GM23338 (cell line): ENCODE measurements at regions not wholly inside any gene's neighbourhood (a gene's known extent, or its start where the extent isn't known, plus 50 kb on each side); places are given as distances from the start of the nearest gene placed in this dataset.

Experiments used
- ATAC-seq: fragments of 200-7000 bp; cut with Tn5 transposase; 3 replicates; pipeline ENCODE4 v1.9.1; 2020
- DNase-seq: peaks from one replicate; pipeline ENCODE4 v3.0.0-alpha.2; 2015; ENCODE audit warnings: low spot score
- H2AFZ ChIP-seq: fragments of 200-600 bp; sonication (generic); 2 replicates; pipeline ENCODE4 v1.8.0; 2016; ENCODE audit warnings: antibody characterized with exemption, mild to moderate bottlenecking, moderate library complexity
- H3F3A ChIP-seq: fragments of 200-600 bp; sonication (generic); replicated peaks from 2 replicates; pipeline ENCODE4 v1.8.0; 2017; ENCODE audit warnings: antibody characterized with exemption, mixed run types, low read depth
- H3K27ac ChIP-seq: fragments of 200-600 bp; sonication (generic); 2 replicates; pipeline ENCODE4 v1.6.1; 2016; ENCODE audit warnings: low read depth
- H3K27me3 ChIP-seq: fragments of 200-600 bp; sonication (generic); 2 replicates; pipeline ENCODE4 v1.8.0; 2016; ENCODE audit warnings: mild to moderate bottlenecking, mixed run types, moderate library complexity; ENCODE audit not compliant: insufficient read depth
- H3K36me3 ChIP-seq: fragments of 200-600 bp; sonication (generic); 2 replicates; pipeline ENCODE4 v1.8.0; 2016; ENCODE audit warnings: mild to moderate bottlenecking; ENCODE audit not compliant: insufficient read depth
- H3K4me1 ChIP-seq: fragments of 200-600 bp; sonication (generic); 2 replicates; pipeline ENCODE4 v1.8.0; 2016; ENCODE audit warnings: mild to moderate bottlenecking, moderate library complexity; ENCODE audit not compliant: insufficient read depth
- H3K4me2 ChIP-seq: fragments of 200-600 bp; sonication (generic); 2 replicates; pipeline ENCODE4 v1.7.1; 2017; ENCODE audit warnings: mixed run types
- H3K4me3 ChIP-seq: fragments of 200-600 bp; sonication (generic); 2 replicates; pipeline ENCODE4 v1.6.1; 2016; ENCODE audit warnings: mixed run types
- H3K79me2 ChIP-seq: fragments of 200-600 bp; sonication (generic); replicated peaks from 2 replicates; pipeline ENCODE4 v1.8.0; 2017; ENCODE audit warnings: mild to moderate bottlenecking; ENCODE audit not compliant: insufficient read depth
- H3K9me2 ChIP-seq: fragments of 200-600 bp; sonication (generic); 2 replicates; pipeline ENCODE4 v1.8.0; 2017; ENCODE audit not compliant: insufficient read depth
- H4K20me1 ChIP-seq: fragments of 200-600 bp; sonication (generic); replicated peaks from 2 replicates; pipeline ENCODE4 v1.8.0; 2017; ENCODE audit warnings: mild to moderate bottlenecking; ENCODE audit not compliant: insufficient read depth
- H3K27ac Mint-ChIP-seq: 2 replicates; pipeline ENCODE4 v1.8.0; 2020; ENCODE audit warnings: inconsistent platforms, mild to moderate bottlenecking, moderate library complexity, mixed read lengths
- H3K27me3 Mint-ChIP-seq: 3 replicates; pipeline ENCODE4 v1.8.0; 2022; ENCODE audit warnings: low read depth, mild to moderate bottlenecking, moderate library complexity, mixed read lengths, inconsistent platforms; ENCODE audit not compliant: insufficient read depth, poor library complexity
- H3K36me3 Mint-ChIP-seq: 3 replicates; pipeline ENCODE4 v1.8.0; 2021; ENCODE audit warnings: low read depth, mild to moderate bottlenecking, inconsistent platforms, moderate library complexity, mixed read lengths
- H3K4me1 Mint-ChIP-seq: 3 replicates; pipeline ENCODE4 v1.8.0; 2020; ENCODE audit warnings: mild to moderate bottlenecking, inconsistent platforms, mixed read lengths
- H3K4me3 Mint-ChIP-seq: 3 replicates; pipeline ENCODE4 v1.8.0; 2021; ENCODE audit warnings: moderate library complexity, mild to moderate bottlenecking, inconsistent platforms, mixed read lengths
- H3K9me3 Mint-ChIP-seq: 3 replicates; pipeline ENCODE4 v1.8.0; 2020; ENCODE audit warnings: moderate library complexity, mild to moderate bottlenecking, inconsistent platforms, mixed read lengths
- ETS1 ChIP-seq: IDR thresholded peaks from 2 replicates; pipeline ENCODE4 v1.6.1; 2016; ENCODE audit warnings: antibody characterized with exemption
- EZH2phosphoT487 ChIP-seq: fragments of 200-600 bp; sonication (generic); IDR thresholded peaks from one replicate; pipeline ENCODE4 v1.8.1; 2018; ENCODE audit warnings: antibody characterized with exemption; ENCODE audit not compliant: unreplicated experiment
- JUNB ChIP-seq: IDR thresholded peaks from one replicate; pipeline ENCODE4 v1.6.1; 2016; ENCODE audit warnings: antibody characterized with exemption; ENCODE audit not compliant: unreplicated experiment
- POLR2AphosphoS5 ChIP-seq: IDR thresholded peaks from 2 replicates; pipeline ENCODE4 v1.6.1; 2016; ENCODE audit warnings: antibody characterized with exemption, low read depth
- REST ChIP-seq: IDR thresholded peaks from one replicate; pipeline ENCODE4 v1.6.1; 2018; ENCODE audit warnings: antibody characterized with exemption; ENCODE audit not compliant: unreplicated experiment
- STAT1 ChIP-seq: IDR thresholded peaks from one replicate; pipeline ENCODE4 v1.6.1; 2016; ENCODE audit warnings: antibody characterized with exemption; ENCODE audit not compliant: unreplicated experiment
- ZNF331 ChIP-seq: fragments of 250-450 bp; sonication (Bioruptor Pico); IDR thresholded peaks from 2 replicates; pipeline ENCODE4 v1.5.0; 2020; ENCODE audit warnings: low read depth, mild to moderate bottlenecking, moderate library complexity

- DNase-seq: no peak
- H3K79me2 ChIP-seq: no peaks in the 10 kb centered on the region
- H3F3A ChIP-seq: no peaks in the 10 kb centered on the region
- no peaks in the 10 kb centered on the region for H3K27me3 ChIP-seq
- no peak overlapping the region for H2AFZ ChIP-seq
- ATAC-seq: no peak
- H4K20me1 ChIP-seq: no peaks in the 10 kb centered on the region
- H3K27me3 Mint-ChIP-seq: no peaks in the 10 kb centered on the region
- no peak overlapping the region for H3K4me3 ChIP-seq
- no peak overlapping the region for H3K4me2 ChIP-seq
- H3K27ac Mint-ChIP-seq: no peak overlapping the region
- peaks cover 14% of the 10 kb centered on the region for H3K36me3 Mint-ChIP-seq
- H3K4me1 Mint-ChIP-seq: peaks cover 22% of the 10 kb centered on the region
- no peaks in the 10 kb centered on the region for H3K9me2 ChIP-seq
- TF ChIP-seq ETS1 (no peak), POLR2AphosphoS5 (no peak), ZNF331 (CRISPR knock-in tag) (no peak)
- no peak overlapping the region for H3K4me3 Mint-ChIP-seq
- no peak overlapping the region for H3K27ac ChIP-seq
- H3K9me3 Mint-ChIP-seq: peaks cover 20% of the 10 kb centered on the region
- 0 out of 2 replicates have a peak, but pooled peaks cover 5% of the 10 kb centered on the region for H3K36me3 ChIP-seq
- H3K4me1 ChIP-seq: no peaks in the 10 kb centered on the region; the same call in 1 of the 2 replicates
Observed at GRCh38 chr20:60576236-60576635, 618.0 kb downstream of the CDH26 start.

GRCh38 chr20:60579941-60580515 is 621.8 kb downstream of the CDH26 start:
- no peak for DNase-seq
- Mint-ChIP-seq H3K4me3 (no peak overlapping the region), H3K27ac (peak overlapping the region; percentile 72; the same call in 1 of the 2 replicates)

More at GRCh38 chr20:60579941-60580515, 621.8 kb downstream of the CDH26 start:
- Histone ChIP-seq H3F3A (no peaks in the 10 kb centered on the region), H3K79me2 (no peaks in the 10 kb centered on the region), H3K9me2 (no peaks in the 10 kb centered on the region), H4K20me1 (no peaks in the 10 kb centered on the region), H3K4me2 (0 out of 2 replicates have a peak overlapping the region, but pooled peaks have one; percentile 38), H3K27ac (no peak overlapping the region), H3K36me3 (0 out of 2 replicates have a peak, but pooled peaks cover 5% of the 10 kb centered on the region), H3K4me1 (peaks cover 4% of the 10 kb centered on the region; the same call in 1 of the 2 replicates), H3K4me3 (no peak overlapping the region), H2AFZ (no peak overlapping the region), H3K27me3 (no peaks in the 10 kb centered on the region)
- H3K27me3 Mint-ChIP-seq: no peaks in the 10 kb centered on the region
- peaks cover 35% of the 10 kb centered on the region for H3K4me1 Mint-ChIP-seq
- peaks cover 14% of the 10 kb centered on the region for H3K36me3 Mint-ChIP-seq
- ATAC-seq: no peak
- H3K9me3 Mint-ChIP-seq: peaks cover 20% of the 10 kb centered on the region
- TF ChIP-seq JUNB (no peak), REST (no peak), STAT1 (no peak), ZNF331 (CRISPR knock-in tag) (no peak), POLR2AphosphoS5 (no peak), EZH2phosphoT487 (no peak)
